PC-3 (cell line): ENCODE measurements at regions not wholly inside any gene's neighbourhood (a gene's known extent, or its start where the extent isn't known, plus 50 kb on each side); places are given as distances from the start of the nearest gene placed in this dataset.

Experiments used
- ATAC-seq: fragments of 200-7000 bp; cut with Tn5 transposase; 2 replicates; pipeline ENCODE4 v1.9.1; 2020; ENCODE audit warnings: mild to moderate bottlenecking, moderate library complexity
- BruUV-seq: library from RNA; stranded (reverse); fragments of 400-500 nt; replicated peaks from 2 replicates; lab custom pipeline; 2021; lab: Mats Ljungman, UMichigan
- CTCF ChIA-PET: fragments of 300-600 bp; sonication (Branson Sonifier 250); formaldehyde crosslinking; loops from one replicate; lab custom pipeline; 2022; ENCODE audit warnings: antibody characterized with exemption; lab: Charles Lee
- POLR2A ChIA-PET: fragments of 300-600 bp; sonication (Branson Sonifier 250); formaldehyde crosslinking; loops from one replicate; lab custom pipeline; 2022; ENCODE audit warnings: antibody characterized with exemption; ENCODE audit not compliant: unreplicated experiment; lab: Charles Lee
- DNase-seq: peaks from one replicate; pipeline ENCODE4 v3.0.0-alpha.2; 2015
- H2AFZ ChIP-seq: fragments of 300-600 bp; sonication (generic); 2 replicates; pipeline ENCODE4 v1.6.0; 2016; ENCODE audit warnings: antibody characterized with exemption, low read length
- H3F3A ChIP-seq: fragments of 300-600 bp; sonication (generic); one replicate; pipeline ENCODE4 v1.6.0; 2017; ENCODE audit warnings: antibody characterized with exemption, low read length, control low read depth, mild to moderate bottlenecking; ENCODE audit not compliant: unreplicated experiment
- H3K27ac ChIP-seq: fragments of 300-600 bp; sonication (generic); 2 replicates; pipeline ENCODE4 v1.5.1; 2016; ENCODE audit warnings: mild to moderate bottlenecking, low read length
- H3K27me3 ChIP-seq: fragments of 300-600 bp; sonication (generic); 2 replicates; pipeline ENCODE4 v1.6.1; 2016; ENCODE audit warnings: low read length, mixed read lengths
- H3K36me3 ChIP-seq: fragments of 300-600 bp; sonication (generic); 2 replicates; pipeline ENCODE4 v1.6.1; 2016; ENCODE audit warnings: low read depth, mixed run types, low read length, mixed read lengths
- H3K4me1 ChIP-seq: fragments of 300-600 bp; sonication (generic); 2 replicates; pipeline ENCODE4 v1.5.1; 2016; ENCODE audit warnings: low read length; ENCODE audit not compliant: insufficient read depth
- H3K4me2 ChIP-seq: fragments of 300-600 bp; sonication (generic); 2 replicates; pipeline ENCODE4 v1.6.0; 2016; ENCODE audit warnings: low read length
- H3K4me3 ChIP-seq: fragments of 300-600 bp; sonication (generic); 2 replicates; pipeline ENCODE4 v1.5.1; 2016; ENCODE audit warnings: mild to moderate bottlenecking, low read length, mixed read lengths
- H3K79me2 ChIP-seq: fragments of 300-600 bp; sonication (generic); 2 replicates; pipeline ENCODE4 v1.6.1; 2017; ENCODE audit warnings: low read length, mixed read lengths
- H3K9ac ChIP-seq: fragments of 300-600 bp; sonication (generic); 2 replicates; pipeline ENCODE4 v1.6.0; 2016; ENCODE audit warnings: mild to moderate bottlenecking, low read length
- H3K9me2 ChIP-seq: fragments of 300-600 bp; sonication (generic); replicated peaks from 2 replicates; pipeline ENCODE4 v1.6.1; 2016; ENCODE audit warnings: mixed run types, low read length, mixed read lengths
- H3K9me3 ChIP-seq: fragments of 300-600 bp; sonication (generic); 2 replicates; pipeline ENCODE4 v1.6.1; 2016; ENCODE audit warnings: low read length, mixed read lengths
- H4K20me1 ChIP-seq: fragments of 300-600 bp; sonication (generic); 2 replicates; pipeline ENCODE4 v1.6.1; 2016; ENCODE audit warnings: low read length, mixed read lengths
- EZH2 ChIP-seq: fragments of 300-600 bp; sonication (generic); IDR thresholded peaks from one replicate; pipeline ENCODE4 v1.6.1; 2017; ENCODE audit warnings: antibody characterized with exemption, mild to moderate bottlenecking, low read length; ENCODE audit not compliant: unreplicated experiment
- EZH2phosphoT487 ChIP-seq: fragments of 300-600 bp; sonication (generic); IDR thresholded peaks from 2 replicates; pipeline ENCODE4 v1.6.1; 2018; ENCODE audit warnings: mild to moderate bottlenecking, antibody characterized with exemption, low read length, borderline replicate concordance
- intact Hi-C: fragments of 100-400 bp; cut with micrococcal nuclease; formaldehyde crosslinking; loops from 2 replicates; pipeline ENCODE4 v1.9.0; 2023
- TF ChIP-seq, protein P1 (sequence below): fragments of 300-600 bp; sonication (generic); conservative IDR thresholded peaks from 2 replicates; pipeline ENCODE4 v1.5.1; 2017; ENCODE audit warnings: antibody characterized with exemption, low read depth, mild to moderate bottlenecking, low read length

GRCh38 chr9:117470455-117470854 lies 55.6 kb upstream of the ASTN2 start:
- BruUV-seq: no TSS peak

DNA sequence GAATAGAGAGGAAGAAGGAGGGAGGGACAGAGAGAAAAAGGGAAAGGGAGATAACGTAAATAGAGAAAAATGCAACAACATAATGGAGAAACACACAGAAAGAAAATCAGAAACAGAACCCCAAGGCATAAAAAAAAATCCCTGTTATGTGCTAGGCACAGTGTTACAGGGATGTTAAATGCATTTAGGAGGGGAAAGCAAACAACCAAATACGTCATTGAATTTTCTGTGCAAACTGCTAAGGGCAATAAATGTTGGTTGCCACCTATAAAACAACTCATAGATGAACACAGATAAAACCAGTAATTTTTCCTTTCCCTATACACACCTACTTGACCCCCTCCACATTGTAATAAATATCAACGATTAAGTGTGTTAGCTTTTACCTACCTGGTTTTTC lies 51.3 kb upstream of the ASTN2 start:
- Histone ChIP-seq H3K9ac (no peak overlapping the region), H2AFZ (no peak overlapping the region), H3K36me3 (no peaks in the 10 kb centered on the region), H3K4me1 (no peaks in the 10 kb centered on the region), H3K79me2 (no peaks in the 10 kb centered on the region), H3K9me2 (no peaks in the 10 kb centered on the region), H3K9me3 (no peaks in the 10 kb centered on the region), H4K20me1 (no peaks in the 10 kb centered on the region), H3K4me3 (no peak overlapping the region), H3F3A (no peaks in the 10 kb centered on the region), H3K27me3 (no peaks in the 10 kb centered on the region), H3K27ac (no peak overlapping the region), H3K4me2 (no peak overlapping the region)
- ATAC-seq: no peak
- ChIA-PET POLR2A (no interaction called here), CTCF (no interaction called here)
- intact Hi-C loops: no loop called here
- DNase-seq: no peak
- no TSS peak for BruUV-seq
- TF ChIP-seq EZH2phosphoT487 (no peak), EZH2 (no peak)
- TF ChIP-seq, protein P1, sequence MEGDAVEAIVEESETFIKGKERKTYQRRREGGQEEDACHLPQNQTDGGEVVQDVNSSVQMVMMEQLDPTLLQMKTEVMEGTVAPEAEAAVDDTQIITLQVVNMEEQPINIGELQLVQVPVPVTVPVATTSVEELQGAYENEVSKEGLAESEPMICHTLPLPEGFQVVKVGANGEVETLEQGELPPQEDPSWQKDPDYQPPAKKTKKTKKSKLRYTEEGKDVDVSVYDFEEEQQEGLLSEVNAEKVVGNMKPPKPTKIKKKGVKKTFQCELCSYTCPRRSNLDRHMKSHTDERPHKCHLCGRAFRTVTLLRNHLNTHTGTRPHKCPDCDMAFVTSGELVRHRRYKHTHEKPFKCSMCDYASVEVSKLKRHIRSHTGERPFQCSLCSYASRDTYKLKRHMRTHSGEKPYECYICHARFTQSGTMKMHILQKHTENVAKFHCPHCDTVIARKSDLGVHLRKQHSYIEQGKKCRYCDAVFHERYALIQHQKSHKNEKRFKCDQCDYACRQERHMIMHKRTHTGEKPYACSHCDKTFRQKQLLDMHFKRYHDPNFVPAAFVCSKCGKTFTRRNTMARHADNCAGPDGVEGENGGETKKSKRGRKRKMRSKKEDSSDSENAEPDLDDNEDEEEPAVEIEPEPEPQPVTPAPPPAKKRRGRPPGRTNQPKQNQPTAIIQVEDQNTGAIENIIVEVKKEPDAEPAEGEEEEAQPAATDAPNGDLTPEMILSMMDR: no peak

More at GRCh38 chr9:117470455-117470854, 55.6 kb upstream of the ASTN2 start:
- Histone ChIP-seq H3K9me3 (no peaks in the 10 kb centered on the region), H3K79me2 (no peaks in the 10 kb centered on the region), H3F3A (no peaks in the 10 kb centered on the region), H3K4me3 (no peak overlapping the region), H2AFZ (no peak overlapping the region), H3K9me2 (no peaks in the 10 kb centered on the region), H3K27me3 (no peaks in the 10 kb centered on the region), H3K27ac (no peak overlapping the region), H3K9ac (no peak overlapping the region), H3K4me1 (no peaks in the 10 kb centered on the region), H3K36me3 (no peaks in the 10 kb centered on the region), H4K20me1 (no peaks in the 10 kb centered on the region), H3K4me2 (no peak overlapping the region)
- TF ChIP-seq EZH2 (no peak), EZH2phosphoT487 (no peak)
- TF ChIP-seq, protein P1: no peak
- no peak for ATAC-seq
- no peak for DNase-seq
- intact Hi-C loops: no loop called here
- ChIA-PET POLR2A (no interaction called here), CTCF (no interaction called here)

GRCh38 chr9:117465706-117466105 lies 50.8 kb upstream of the ASTN2 start:
- Histone ChIP-seq H4K20me1 (no peaks in the 10 kb centered on the region), H3F3A (no peaks in the 10 kb centered on the region), H3K9me3 (no peaks in the 10 kb centered on the region), H3K4me2 (no peak overlapping the region), H3K9me2 (no peaks in the 10 kb centered on the region), H3K4me1 (no peaks in the 10 kb centered on the region), H3K27me3 (no peaks in the 10 kb centered on the region), H2AFZ (no peak overlapping the region), H3K36me3 (no peaks in the 10 kb centered on the region), H3K4me3 (no peak overlapping the region), H3K27ac (no peak overlapping the region), H3K79me2 (no peaks in the 10 kb centered on the region), H3K9ac (no peak overlapping the region)
- BruUV-seq: no TSS peak
- intact Hi-C loops: no loop called here
- ChIA-PET CTCF (no interaction called here), POLR2A (no interaction called here)
- no peak for DNase-seq
- TF ChIP-seq EZH2 (no peak), EZH2phosphoT487 (no peak)
- TF ChIP-seq, protein P1: no peak
- no peak for ATAC-seq
